ENCODE measurements at regions not wholly inside any gene's neighbourhood (a gene's known extent, or its start where the extent isn't known, plus 50 kb on each side); places are given as distances from the start of the nearest gene placed in this dataset.

DNA sequence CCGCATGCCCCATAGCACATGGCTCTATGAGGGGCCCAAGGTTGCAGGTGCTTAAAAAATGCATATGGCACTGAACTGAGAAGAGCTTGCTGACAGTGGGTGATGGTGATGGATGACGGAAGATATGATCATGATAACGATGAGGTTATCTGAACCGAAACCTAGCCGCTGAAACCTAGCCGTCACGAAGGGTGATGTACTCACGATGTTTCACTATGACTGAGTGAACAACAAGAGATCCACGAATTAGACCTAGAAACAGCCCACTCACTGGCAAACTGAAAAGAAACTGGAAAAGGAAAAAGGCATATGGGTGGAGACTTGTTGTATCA is 57.6 kb upstream of the BCL6 start:
- H3K4me3 ChIP-seq: peak overlapping the region in 1 of 8 donors; percentile 15
- H3K4me1 ChIP-seq: peaks cover 4 to 41% (median 11%) of the 10 kb centered on the region in 6 donors

DNA sequence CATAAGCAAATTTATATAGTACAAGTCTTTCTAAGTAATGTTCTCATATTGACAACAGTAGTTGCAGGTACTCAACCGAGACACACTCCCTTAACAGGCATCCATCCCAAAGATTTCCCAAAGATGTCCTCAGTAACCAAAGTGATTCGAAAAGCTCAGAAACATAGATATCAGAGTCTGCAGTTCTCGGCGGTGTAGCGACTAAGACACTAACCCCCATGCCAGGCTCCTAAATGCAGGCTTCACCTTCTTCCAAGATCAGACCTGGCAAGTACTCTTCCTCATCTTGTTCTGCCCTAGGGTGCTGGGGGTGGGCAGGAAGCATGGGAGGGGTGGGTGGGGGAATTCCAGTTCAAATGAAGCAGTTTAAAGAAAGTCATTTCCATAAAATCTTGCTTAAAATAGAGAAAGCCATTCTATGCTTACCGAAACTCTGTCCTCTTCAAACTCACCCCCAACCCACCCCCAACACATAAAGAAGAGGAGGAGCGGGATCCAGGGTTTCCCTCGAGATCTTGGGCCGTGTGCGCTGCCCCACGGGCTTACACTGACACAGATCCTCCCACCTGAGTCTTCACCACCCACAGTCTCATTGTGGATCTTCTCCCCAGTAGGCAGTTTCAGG is 59.0 kb upstream of the BCL6 start:
- TF ChIP-seq, protein P1, sequence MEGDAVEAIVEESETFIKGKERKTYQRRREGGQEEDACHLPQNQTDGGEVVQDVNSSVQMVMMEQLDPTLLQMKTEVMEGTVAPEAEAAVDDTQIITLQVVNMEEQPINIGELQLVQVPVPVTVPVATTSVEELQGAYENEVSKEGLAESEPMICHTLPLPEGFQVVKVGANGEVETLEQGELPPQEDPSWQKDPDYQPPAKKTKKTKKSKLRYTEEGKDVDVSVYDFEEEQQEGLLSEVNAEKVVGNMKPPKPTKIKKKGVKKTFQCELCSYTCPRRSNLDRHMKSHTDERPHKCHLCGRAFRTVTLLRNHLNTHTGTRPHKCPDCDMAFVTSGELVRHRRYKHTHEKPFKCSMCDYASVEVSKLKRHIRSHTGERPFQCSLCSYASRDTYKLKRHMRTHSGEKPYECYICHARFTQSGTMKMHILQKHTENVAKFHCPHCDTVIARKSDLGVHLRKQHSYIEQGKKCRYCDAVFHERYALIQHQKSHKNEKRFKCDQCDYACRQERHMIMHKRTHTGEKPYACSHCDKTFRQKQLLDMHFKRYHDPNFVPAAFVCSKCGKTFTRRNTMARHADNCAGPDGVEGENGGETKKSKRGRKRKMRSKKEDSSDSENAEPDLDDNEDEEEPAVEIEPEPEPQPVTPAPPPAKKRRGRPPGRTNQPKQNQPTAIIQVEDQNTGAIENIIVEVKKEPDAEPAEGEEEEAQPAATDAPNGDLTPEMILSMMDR (IDR thresholded peaks at IDR 0.05 in 8 of 11, conservative IDR thresholded peaks at IDR 0.05 in 3 of 11): no peak
- TF ChIP-seq POLR2A (IDR thresholded peaks at IDR 0.05): no peak
- Histone ChIP-seq H3K9me3 (no peaks in the 10 kb centered on the region), H3K36me3 (no peaks in the 10 kb centered on the region), H3K27ac (no peak overlapping the region), H3K4me3 (no peak overlapping the region), H3K4me1 (peaks cover under 1 to 27% (median 5%) of the 10 kb centered on the region in 6 donors), H3K27me3 (replicated peaks in 1 of 7) (no peaks in the 10 kb centered on the region)
- WGBS, 5 donors: 70 to 85% (median 79%) methylated on average over 11 of the region's 11 CpGs
- intact Hi-C loops (cut with DNase I; ENCODE audit: low total_unique reads): no loop called here
- no peak for DNase-seq

More for the DNA sequence above, 57.6 kb upstream of the BCL6 start:
- no peaks in the 10 kb centered on the region for H3K9me3 ChIP-seq
- 71 to 79% (median 78%) methylated on average over 9 of the region's 9 CpGs for WGBS, 5 donors
- DNase-seq: no peak
- intact Hi-C loops (cut with DNase I; ENCODE audit: low total_unique reads): no loop called here
- H3K27ac ChIP-seq: peak overlapping the region in 1 of 8 donors; percentile 43
- TF ChIP-seq POLR2AphosphoS5 (IDR thresholded peaks at IDR 0.05) (no peak), POLR2A (IDR thresholded peaks at IDR 0.05) (no peak)
- TF ChIP-seq, protein P1 (IDR thresholded peaks at IDR 0.05 in 8 of 11, conservative IDR thresholded peaks at IDR 0.05 in 3 of 11): no peak
- H3K27me3 ChIP-seq (replicated peaks in 1 of 7): no peaks in the 10 kb centered on the region
- no peaks in the 10 kb centered on the region for H3K36me3 ChIP-seq

DNA sequence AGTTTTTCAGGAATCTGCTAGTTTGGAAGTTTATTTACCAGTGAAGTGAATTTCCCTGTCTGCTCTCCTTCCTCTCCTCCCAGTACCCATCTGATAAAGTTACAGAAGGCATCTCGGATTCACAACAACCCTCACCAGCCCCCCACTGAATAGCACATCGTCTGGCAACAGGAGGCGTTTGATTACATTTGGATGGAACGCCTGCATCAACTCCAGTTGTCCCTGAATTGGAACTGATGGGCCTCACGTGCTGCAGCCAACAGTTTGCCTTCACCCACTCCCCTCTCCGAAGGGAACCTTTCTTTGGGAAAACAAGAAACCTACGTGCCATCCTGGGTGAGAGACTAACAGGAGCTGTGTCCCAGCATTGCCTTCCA is 59.5 kb upstream of the BCL6 start:
- no peaks in the 10 kb centered on the region for H3K36me3 ChIP-seq
- no peak overlapping the region for H3K4me3 ChIP-seq
- no peak overlapping the region for H3K27ac ChIP-seq
- no peaks in the 10 kb centered on the region for H3K27me3 ChIP-seq (replicated peaks in 1 of 7)
- no peak for DNase-seq
- intact Hi-C loops (cut with DNase I; ENCODE audit: low total_unique reads): no loop called here
- whole genome bisulfite sequencing, 5 donors: 88 to 92% (median 90%) methylated on average over 7 of the region's 7 CpGs
- TF ChIP-seq POLR2AphosphoS5 (IDR thresholded peaks at IDR 0.05) (no peak), POLR2A (IDR thresholded peaks at IDR 0.05) (no peak)
- TF ChIP-seq, protein P1 (IDR thresholded peaks at IDR 0.05 in 8 of 11, conservative IDR thresholded peaks at IDR 0.05 in 3 of 11): no peak
- peaks cover 0 to 22% (median 2%) of the 10 kb centered on the region in 6 donors for H3K4me1 ChIP-seq
- no peaks in the 10 kb centered on the region for H3K9me3 ChIP-seq

DNA sequence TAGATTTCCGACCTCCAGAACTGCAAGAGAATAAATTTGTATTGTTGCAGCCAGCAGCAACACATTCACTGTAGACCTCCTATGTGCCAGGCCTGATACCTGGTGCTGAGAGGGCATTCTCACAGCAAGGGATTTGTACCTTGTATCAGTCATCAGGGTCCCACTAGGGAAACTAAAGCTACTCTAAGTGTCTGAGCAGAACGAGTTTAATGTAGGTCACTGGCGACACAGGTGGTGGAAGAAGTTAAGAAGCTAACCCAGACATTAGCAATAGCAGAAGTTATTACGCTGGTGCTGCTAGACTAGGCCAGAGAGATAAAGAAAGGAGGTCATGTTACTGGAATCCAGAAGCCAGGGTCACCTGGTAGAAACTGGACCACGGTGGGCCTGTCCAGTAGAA is 60.5 kb upstream of the BCL6 start:
- intact Hi-C loops (cut with DNase I; ENCODE audit: low total_unique reads): no loop called here
- H3K4me3 ChIP-seq: no peak overlapping the region
- no peaks in the 10 kb centered on the region for H3K36me3 ChIP-seq
- no peaks in the 10 kb centered on the region for H3K27me3 ChIP-seq (replicated peaks in 1 of 7)
- H3K27ac ChIP-seq: no peak overlapping the region
- H3K4me1 ChIP-seq: peaks cover 0 to 17% (median 1%) of the 10 kb centered on the region in 6 donors
- TF ChIP-seq POLR2A (IDR thresholded peaks at IDR 0.05): no peak
- TF ChIP-seq, protein P1 (IDR thresholded peaks at IDR 0.05 in 8 of 11, conservative IDR thresholded peaks at IDR 0.05 in 3 of 11): no peak
- no peaks in the 10 kb centered on the region for H3K9me3 ChIP-seq
- DNase-seq: no peak
- WGBS, 5 donors: 82 to 97% (median 94%) methylated on average over 5 of the region's 5 CpGs

All from spleen (tissue), 11 donors.